ENCODE measurements at regions not wholly inside any gene's neighbourhood (a gene's known extent, or its start where the extent isn't known, plus 50 kb on each side); places are given as distances from the start of the nearest gene placed in this dataset.
"Not testable (repeated sequence)": the region's sequence is repeated elsewhere in the genome, so short reads cannot be mapped to it uniquely, and the experiment has no call there.

DNA sequence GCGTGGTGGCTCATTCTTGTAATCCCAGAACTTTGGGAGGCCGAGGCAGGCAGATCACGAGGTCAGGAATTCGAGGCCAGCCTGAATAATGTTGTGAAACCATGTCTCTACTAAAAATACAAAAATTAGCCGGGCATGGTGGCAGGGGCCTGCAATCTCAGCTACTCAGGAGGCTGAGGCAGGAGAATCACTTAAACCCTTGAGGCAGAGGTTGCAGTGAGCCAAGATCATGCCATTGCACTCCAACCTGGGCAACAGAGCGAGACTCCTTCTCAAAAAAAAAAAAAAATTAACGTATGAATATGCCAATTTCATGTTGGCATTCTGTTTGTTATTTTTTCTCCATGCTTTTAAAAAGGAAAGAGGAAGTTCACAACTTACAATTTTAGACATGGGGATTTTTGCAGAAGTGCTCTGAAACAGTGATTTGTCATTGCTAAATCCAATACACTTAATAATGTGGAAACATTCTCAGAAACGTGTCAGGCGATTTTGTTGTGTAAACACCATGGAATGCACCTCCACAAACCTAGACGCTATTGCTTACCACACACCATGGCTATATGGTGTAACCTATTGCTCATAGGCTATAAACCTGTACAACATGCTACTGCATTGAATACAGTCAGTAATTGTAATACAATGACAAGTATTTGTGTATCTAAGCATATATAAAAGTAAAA, 115.9 kb upstream of the PCDH20 start:
- Histone ChIP-seq H3K4me1 (ENCODE audit: low read depth) (no peaks in the 10 kb centered on the region), H3K4me3 (no peak overlapping the region), H3K27me3 (no peaks in the 10 kb centered on the region), H3K36me3 (no peaks in the 10 kb centered on the region), H3K27ac (no peak overlapping the region), H3K9me3 (ENCODE audit: low read depth) (no peaks in the 10 kb centered on the region)
- TF ChIP-seq, protein P1, sequence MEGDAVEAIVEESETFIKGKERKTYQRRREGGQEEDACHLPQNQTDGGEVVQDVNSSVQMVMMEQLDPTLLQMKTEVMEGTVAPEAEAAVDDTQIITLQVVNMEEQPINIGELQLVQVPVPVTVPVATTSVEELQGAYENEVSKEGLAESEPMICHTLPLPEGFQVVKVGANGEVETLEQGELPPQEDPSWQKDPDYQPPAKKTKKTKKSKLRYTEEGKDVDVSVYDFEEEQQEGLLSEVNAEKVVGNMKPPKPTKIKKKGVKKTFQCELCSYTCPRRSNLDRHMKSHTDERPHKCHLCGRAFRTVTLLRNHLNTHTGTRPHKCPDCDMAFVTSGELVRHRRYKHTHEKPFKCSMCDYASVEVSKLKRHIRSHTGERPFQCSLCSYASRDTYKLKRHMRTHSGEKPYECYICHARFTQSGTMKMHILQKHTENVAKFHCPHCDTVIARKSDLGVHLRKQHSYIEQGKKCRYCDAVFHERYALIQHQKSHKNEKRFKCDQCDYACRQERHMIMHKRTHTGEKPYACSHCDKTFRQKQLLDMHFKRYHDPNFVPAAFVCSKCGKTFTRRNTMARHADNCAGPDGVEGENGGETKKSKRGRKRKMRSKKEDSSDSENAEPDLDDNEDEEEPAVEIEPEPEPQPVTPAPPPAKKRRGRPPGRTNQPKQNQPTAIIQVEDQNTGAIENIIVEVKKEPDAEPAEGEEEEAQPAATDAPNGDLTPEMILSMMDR (IDR thresholded peaks at IDR 0.05; ENCODE audit: low read depth, low read length), result no peak
- DNase-seq (ENCODE audit: low read depth in 1 of 2, low spot score in 1 of 2), result no peak

DNA sequence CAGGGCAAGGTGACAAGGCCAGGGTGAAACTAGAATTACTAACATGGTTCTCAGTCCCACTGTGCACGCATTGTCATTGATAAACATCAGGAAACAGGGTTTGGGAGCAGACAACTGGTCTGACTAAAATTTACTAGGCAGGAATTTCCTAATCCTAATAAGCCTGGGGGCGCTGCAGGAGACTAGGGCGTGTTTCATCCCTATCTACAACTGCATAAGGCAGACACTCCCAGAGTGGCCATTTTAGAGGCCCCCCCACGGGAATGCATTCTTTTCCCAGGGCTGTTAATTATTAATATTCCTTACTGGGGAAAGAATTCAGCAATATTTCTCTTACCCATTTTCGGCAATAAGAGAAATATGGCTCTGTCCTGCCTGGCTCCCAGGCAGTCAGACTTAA, 103.6 kb upstream of the PCDH20 start:
- not testable (repeated sequence) for H3K9me3 ChIP-seq (ENCODE audit: low read depth); H3K4me1 ChIP-seq (ENCODE audit: low read depth); H3K27ac ChIP-seq; H3K4me3 ChIP-seq; H3K27me3 ChIP-seq; H3K36me3 ChIP-seq; DNase-seq (ENCODE audit: low read depth in 1 of 2, low spot score in 1 of 2)

DNA sequence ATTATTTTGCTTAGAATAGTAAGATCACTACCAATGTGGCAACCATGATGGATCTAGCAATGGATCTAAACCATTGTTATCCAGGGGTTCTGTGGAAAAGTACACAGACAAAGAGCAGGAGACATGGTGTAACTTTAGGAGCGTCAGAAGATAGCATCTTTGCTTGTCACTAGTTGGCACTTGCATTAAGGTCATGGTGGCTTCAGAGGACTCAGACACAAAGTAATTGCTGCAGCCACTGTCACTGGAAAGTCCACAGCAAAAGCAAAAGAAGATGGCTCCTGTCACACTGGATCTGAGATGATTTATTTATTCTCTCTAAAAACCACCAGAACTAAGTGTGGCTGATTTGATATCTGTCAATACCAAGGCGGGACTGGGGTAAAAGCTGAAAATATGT, 93.3 kb upstream of the PCDH20 start:
- H3K36me3 ChIP-seq, result no peaks in the 10 kb centered on the region
- no peak for DNase-seq (ENCODE audit: low read depth in 1 of 2, low spot score in 1 of 2)
- H3K9me3 ChIP-seq (ENCODE audit: low read depth), result no peaks in the 10 kb centered on the region
- no peak overlapping the region for H3K4me3 ChIP-seq
- H3K27me3 ChIP-seq, result no peaks in the 10 kb centered on the region
- H3K4me1 ChIP-seq (ENCODE audit: low read depth), result no peaks in the 10 kb centered on the region
- TF ChIP-seq, protein P1 (IDR thresholded peaks at IDR 0.05; ENCODE audit: low read depth, low read length), result no peak
- no peak overlapping the region for H3K27ac ChIP-seq

DNA sequence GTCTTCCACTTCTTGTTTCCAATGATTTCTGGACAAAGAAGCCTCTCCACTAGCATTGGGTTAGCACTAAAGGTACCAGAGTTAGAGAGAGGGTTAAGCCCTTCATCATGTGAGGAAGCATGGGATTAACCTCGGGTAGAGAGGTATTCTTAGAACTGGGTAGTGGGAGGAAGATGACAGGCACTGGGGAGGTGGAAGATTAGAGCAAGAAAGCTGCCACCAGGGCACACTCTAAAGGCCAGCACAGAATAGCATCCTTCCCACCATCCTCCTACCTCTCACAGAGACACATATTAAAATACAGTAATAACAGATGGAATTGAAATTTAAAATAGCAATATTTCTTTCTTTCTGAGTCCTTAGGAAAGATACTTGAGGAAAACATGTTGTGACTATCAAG, 84.5 kb upstream of the PCDH20 start:
- H3K36me3 ChIP-seq, result no peaks in the 10 kb centered on the region
- no peak for DNase-seq (ENCODE audit: low read depth in 1 of 2, low spot score in 1 of 2)
- H3K27me3 ChIP-seq, result no peaks in the 10 kb centered on the region
- no peak overlapping the region for H3K4me3 ChIP-seq
- TF ChIP-seq, protein P1 (IDR thresholded peaks at IDR 0.05; ENCODE audit: low read depth, low read length), result no peak
- no peak overlapping the region for H3K27ac ChIP-seq
- H3K9me3 ChIP-seq (ENCODE audit: low read depth), result no peaks in the 10 kb centered on the region
- no peaks in the 10 kb centered on the region for H3K4me1 ChIP-seq (ENCODE audit: low read depth)

- no peaks in the 10 kb centered on the region for H3K36me3 ChIP-seq
- H3K4me3 ChIP-seq, result no peak overlapping the region
- no peak for DNase-seq (ENCODE audit: low read depth in 1 of 2, low spot score in 1 of 2)
- TF ChIP-seq, protein P1 (IDR thresholded peaks at IDR 0.05; ENCODE audit: low read depth, low read length), result no peak
- H3K9me3 ChIP-seq (ENCODE audit: low read depth), result no peaks in the 10 kb centered on the region
- no peaks in the 10 kb centered on the region for H3K4me1 ChIP-seq (ENCODE audit: low read depth)
- H3K27ac ChIP-seq, result no peak overlapping the region
- H3K27me3 ChIP-seq, result no peaks in the 10 kb centered on the region
Measured at GRCh38 chr13:61495648-61496047, 80.0 kb upstream of the PCDH20 start.

DNA sequence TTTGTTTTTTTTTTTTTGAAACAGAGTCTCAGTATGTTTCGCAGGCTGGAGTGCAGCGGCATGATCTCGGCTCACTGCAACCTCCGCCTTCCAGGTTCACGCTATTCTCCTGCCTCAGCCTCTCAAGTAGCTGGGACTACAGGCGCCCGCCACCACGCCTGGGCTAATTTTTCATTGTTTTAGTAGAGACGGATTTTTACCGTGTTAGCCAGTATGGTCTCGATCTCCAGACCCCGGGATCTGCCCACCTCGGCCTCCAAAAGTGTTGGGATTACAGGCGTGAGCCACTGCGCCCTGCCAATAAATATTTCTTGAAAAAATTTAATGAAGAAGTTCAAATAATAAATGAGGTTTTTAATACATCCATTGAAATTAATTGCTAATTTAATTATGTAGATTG, 77.9 kb upstream of the PCDH20 start:
- not testable (repeated sequence) for DNase-seq (ENCODE audit: low read depth in 1 of 2, low spot score in 1 of 2); H3K4me1 ChIP-seq (ENCODE audit: low read depth); H3K27me3 ChIP-seq; H3K27ac ChIP-seq; H3K4me3 ChIP-seq; H3K9me3 ChIP-seq (ENCODE audit: low read depth); H3K36me3 ChIP-seq

DNA sequence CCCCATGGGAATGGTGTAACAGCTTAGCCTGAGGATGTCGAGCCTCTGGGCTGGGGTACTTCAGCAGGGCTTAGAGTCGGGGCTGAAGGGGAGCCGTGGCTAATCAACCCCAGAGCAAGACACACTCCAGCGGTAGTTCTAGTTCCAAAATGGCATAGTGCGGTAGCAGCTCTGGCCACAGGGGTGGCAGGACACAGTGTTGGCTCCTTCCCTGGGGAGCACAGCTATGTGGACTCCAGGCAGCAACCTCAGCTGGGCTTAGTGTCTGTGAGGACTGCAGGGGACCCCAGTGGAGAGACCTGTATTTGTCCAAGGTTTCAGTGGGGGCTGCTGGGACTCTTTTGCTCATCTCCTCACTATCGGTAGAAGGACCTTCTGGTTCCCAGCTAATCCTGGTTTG, 70.8 kb upstream of the PCDH20 start:
- no peaks in the 10 kb centered on the region for H3K36me3 ChIP-seq
- H3K27ac ChIP-seq, result no peak overlapping the region
- TF ChIP-seq, protein P1 (IDR thresholded peaks at IDR 0.05; ENCODE audit: low read depth, low read length), result no peak
- H3K9me3 ChIP-seq (ENCODE audit: low read depth), result no peaks in the 10 kb centered on the region
- H3K27me3 ChIP-seq, result no peaks in the 10 kb centered on the region
- H3K4me1 ChIP-seq (ENCODE audit: low read depth), result no peaks in the 10 kb centered on the region
- no peak overlapping the region for H3K4me3 ChIP-seq
- DNase-seq (ENCODE audit: low read depth in 1 of 2, low spot score in 1 of 2), result no peak
